PC-9 (cell line): ENCODE measurements at regions not wholly inside any gene's neighbourhood (a gene's known extent, or its start where the extent isn't known, plus 50 kb on each side); places are given as distances from the start of the nearest gene placed in this dataset.

Experiments used
- CTCF ChIP-seq: fragments of 200-600 bp; sonication (generic); conservative IDR thresholded peaks from 2 replicates; pipeline ENCODE4 v1.6.1; 2017; ENCODE audit warnings: mixed run types, antibody characterized with exemption, mild to moderate bottlenecking, moderate library complexity
- EZH2 ChIP-seq: fragments of 200-600 bp; sonication (generic); IDR thresholded peaks from 2 replicates; pipeline ENCODE4 v1.8.0; 2017; ENCODE audit warnings: antibody characterized with exemption, low read depth

- TF ChIP-seq CTCF (no peak), EZH2 (no peak)
These were observed 101.0 kb upstream of the ADRA1D start for GRCh38 chr20:4350096-4350495.
